ENCODE measurements at regions not wholly inside any gene's neighbourhood (a gene's known extent, or its start where the extent isn't known, plus 50 kb on each side); places are given as distances from the start of the nearest gene placed in this dataset.

DNA sequence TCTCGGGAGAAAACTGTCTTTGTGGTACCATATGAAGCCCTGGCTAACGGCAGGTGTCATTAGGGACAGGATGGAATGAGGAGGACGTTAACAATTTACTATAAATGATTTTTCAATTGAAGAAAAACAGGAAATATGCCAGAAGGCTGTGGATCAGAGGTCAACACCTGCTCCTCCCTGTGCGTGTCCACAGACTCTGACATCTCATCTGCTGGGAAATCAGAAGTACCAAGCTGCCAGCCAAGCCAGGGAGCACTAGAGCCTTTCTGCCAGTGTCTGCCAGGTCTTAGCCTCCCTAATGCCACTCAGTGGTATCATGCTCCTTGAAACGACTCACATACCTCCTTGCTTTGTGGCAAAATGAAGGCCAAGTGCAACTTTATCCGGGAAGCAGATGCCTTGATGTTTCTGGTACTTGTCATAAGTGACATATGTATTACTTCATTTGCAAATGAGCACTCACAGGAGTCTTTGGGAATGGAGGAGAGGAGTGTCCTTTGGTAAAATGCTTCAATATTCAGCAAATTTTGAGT is 541.1 kb downstream of the SATB2 start:
- no peak for DNase-seq (ENCODE audit: low read depth)
- no peak overlapping the region for H3K4me3 Mint-ChIP-seq (ENCODE audit: unreplicated experiment)
- H3K27ac ChIP-seq (ENCODE audit: low read depth, low read length): no peak overlapping the region
- H4K20me1 ChIP-seq (ENCODE audit: insufficient read depth, low read length): no peaks in the 10 kb centered on the region
- no peak overlapping the region for H3K9ac ChIP-seq (ENCODE audit: low read length)
- no peaks in the 10 kb centered on the region for H3K36me3 ChIP-seq (ENCODE audit: insufficient read depth, low read length)
- no peaks in the 10 kb centered on the region for H3K79me2 ChIP-seq (ENCODE audit: insufficient read depth, low read length)
- TF ChIP-seq, protein P1, sequence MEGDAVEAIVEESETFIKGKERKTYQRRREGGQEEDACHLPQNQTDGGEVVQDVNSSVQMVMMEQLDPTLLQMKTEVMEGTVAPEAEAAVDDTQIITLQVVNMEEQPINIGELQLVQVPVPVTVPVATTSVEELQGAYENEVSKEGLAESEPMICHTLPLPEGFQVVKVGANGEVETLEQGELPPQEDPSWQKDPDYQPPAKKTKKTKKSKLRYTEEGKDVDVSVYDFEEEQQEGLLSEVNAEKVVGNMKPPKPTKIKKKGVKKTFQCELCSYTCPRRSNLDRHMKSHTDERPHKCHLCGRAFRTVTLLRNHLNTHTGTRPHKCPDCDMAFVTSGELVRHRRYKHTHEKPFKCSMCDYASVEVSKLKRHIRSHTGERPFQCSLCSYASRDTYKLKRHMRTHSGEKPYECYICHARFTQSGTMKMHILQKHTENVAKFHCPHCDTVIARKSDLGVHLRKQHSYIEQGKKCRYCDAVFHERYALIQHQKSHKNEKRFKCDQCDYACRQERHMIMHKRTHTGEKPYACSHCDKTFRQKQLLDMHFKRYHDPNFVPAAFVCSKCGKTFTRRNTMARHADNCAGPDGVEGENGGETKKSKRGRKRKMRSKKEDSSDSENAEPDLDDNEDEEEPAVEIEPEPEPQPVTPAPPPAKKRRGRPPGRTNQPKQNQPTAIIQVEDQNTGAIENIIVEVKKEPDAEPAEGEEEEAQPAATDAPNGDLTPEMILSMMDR (IDR thresholded peaks at IDR 0.05; ENCODE audit: insufficient read depth, low read depth, low read length): no peak
- H3K4me3 ChIP-seq (ENCODE audit: insufficient read depth, low read depth, low read length): no peak overlapping the region
- FAIRE-seq: no peak
- H3K4me1 ChIP-seq (ENCODE audit: insufficient read depth, low read length): no peaks in the 10 kb centered on the region
- no peaks in the 10 kb centered on the region for H3K9me3 Mint-ChIP-seq (ENCODE audit: unreplicated experiment)
- H2AFZ ChIP-seq (ENCODE audit: low read depth, low read length): no peak overlapping the region
- no peaks in the 10 kb centered on the region for H3K9me3 ChIP-seq (ENCODE audit: insufficient read depth, low read depth, low read length)
- H3K36me3 Mint-ChIP-seq (ENCODE audit: low read depth, unreplicated experiment): no peaks in the 10 kb centered on the region
- no peak overlapping the region for H3K27ac Mint-ChIP-seq (ENCODE audit: unreplicated experiment)
- no peaks in the 10 kb centered on the region for H3K27me3 Mint-ChIP-seq (ENCODE audit: low read depth, unreplicated experiment)
- H3K27me3 ChIP-seq (ENCODE audit: insufficient read depth, low read length): no peaks in the 10 kb centered on the region
- H3K4me1 Mint-ChIP-seq (ENCODE audit: low read depth, unreplicated experiment): no peaks in the 10 kb centered on the region
- no peak overlapping the region for H3K4me2 ChIP-seq (ENCODE audit: low read length)

DNA sequence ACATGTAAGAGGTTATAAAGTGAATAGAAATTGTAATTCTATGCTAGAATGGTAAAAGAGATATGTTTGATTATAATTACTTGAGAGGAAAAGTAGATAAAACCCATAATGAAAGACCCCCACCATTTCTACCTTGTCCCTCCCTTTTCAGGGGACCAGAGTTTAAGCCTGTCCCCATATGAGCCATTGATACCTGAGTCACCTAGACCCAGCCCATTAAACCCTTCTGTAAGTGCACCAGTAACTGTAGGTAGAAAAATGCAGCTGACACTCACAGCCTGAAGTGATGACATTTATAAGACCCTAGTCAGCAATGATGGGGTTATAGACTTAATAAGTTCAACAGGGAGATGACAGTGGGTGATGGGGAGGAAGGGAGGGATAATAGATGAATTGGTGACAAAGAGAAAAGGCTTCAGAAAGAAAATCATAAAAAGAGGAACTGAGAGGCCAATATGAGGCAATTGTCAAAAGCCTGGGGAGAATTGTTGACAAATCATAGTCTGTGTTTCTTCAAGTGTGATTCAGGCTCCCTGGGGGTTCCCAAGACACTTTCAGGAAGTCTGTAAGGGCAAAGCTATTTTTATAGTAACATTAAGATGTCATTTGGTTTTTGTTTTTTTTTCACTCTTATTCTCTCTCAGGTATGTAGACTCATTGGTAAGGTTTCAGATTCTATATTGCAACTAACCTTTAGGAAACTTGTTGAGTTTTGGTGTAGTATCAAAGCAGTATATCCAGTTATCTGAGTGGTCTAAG is 544.2 kb downstream of the SATB2 start:
- H3K9me3 ChIP-seq (ENCODE audit: insufficient read depth, low read depth, low read length): no peaks in the 10 kb centered on the region
- Mint-ChIP-seq H3K36me3 (ENCODE audit: low read depth, unreplicated experiment) (no peaks in the 10 kb centered on the region), H3K9me3 (ENCODE audit: unreplicated experiment) (no peaks in the 10 kb centered on the region), H3K4me3 (ENCODE audit: unreplicated experiment) (no peak overlapping the region), H3K4me1 (ENCODE audit: low read depth, unreplicated experiment) (no peaks in the 10 kb centered on the region), H3K27me3 (ENCODE audit: low read depth, unreplicated experiment) (no peaks in the 10 kb centered on the region), H3K27ac (ENCODE audit: unreplicated experiment) (no peak overlapping the region)
- no peak overlapping the region for H2AFZ ChIP-seq (ENCODE audit: low read depth, low read length)
- H3K27me3 ChIP-seq (ENCODE audit: insufficient read depth, low read length): no peaks in the 10 kb centered on the region
- H3K9ac ChIP-seq (ENCODE audit: low read length): no peak overlapping the region
- H3K4me2 ChIP-seq (ENCODE audit: low read length): no peak overlapping the region
- H3K4me3 ChIP-seq (ENCODE audit: insufficient read depth, low read depth, low read length): no peak overlapping the region
- no peak overlapping the region for H3K27ac ChIP-seq (ENCODE audit: low read depth, low read length)
- no peaks in the 10 kb centered on the region for H3K79me2 ChIP-seq (ENCODE audit: insufficient read depth, low read length)
- DNase-seq (ENCODE audit: low read depth) (no peak), FAIRE-seq (no peak)
- TF ChIP-seq, protein P1 (IDR thresholded peaks at IDR 0.05; ENCODE audit: insufficient read depth, low read depth, low read length): no peak
- TF ChIP-seq EZH2 (IDR thresholded peaks at IDR 0.05; ENCODE audit: insufficient read depth, low read length): no peak
- H4K20me1 ChIP-seq (ENCODE audit: insufficient read depth, low read length): no peaks in the 10 kb centered on the region
- no peaks in the 10 kb centered on the region for H3K4me1 ChIP-seq (ENCODE audit: insufficient read depth, low read length)
- no peaks in the 10 kb centered on the region for H3K36me3 ChIP-seq (ENCODE audit: insufficient read depth, low read length)
